T-helper 1 cell treated with Interleukin-12 subunit alpha and Interleukin-12 subunit beta and Interleukin-4 antibody, amounts not matched to agents 30 μg/mL and 1 μg/mL, for 36 hours (primary cell): ENCODE measurements at regions not wholly inside any gene's neighbourhood (a gene's known extent, or its start where the extent isn't known, plus 50 kb on each side); places are given as distances from the start of the nearest gene placed in this dataset.

Source experiments
- H3K27ac Mint-ChIP-seq: one replicate; pipeline ENCODE4 v1.8.0; 2021; ENCODE audit warnings: mild to moderate bottlenecking, mixed read lengths
- H3K27me3 Mint-ChIP-seq: one replicate; pipeline ENCODE4 v1.8.0; 2021; ENCODE audit warnings: low read depth, mixed read lengths
- H3K36me3 Mint-ChIP-seq: one replicate; pipeline ENCODE4 v1.8.0; 2021; ENCODE audit warnings: low read depth, mixed read lengths
- H3K4me1 Mint-ChIP-seq: one replicate; pipeline ENCODE4 v1.8.0; 2021; ENCODE audit warnings: low read depth, mixed read lengths
- H3K4me3 Mint-ChIP-seq: one replicate; pipeline ENCODE4 v1.8.0; 2021; ENCODE audit warnings: mild to moderate bottlenecking, moderate library complexity, mixed read lengths
- H3K9me3 Mint-ChIP-seq: one replicate; pipeline ENCODE4 v1.8.0; 2021; ENCODE audit warnings: mixed read lengths

DNA sequence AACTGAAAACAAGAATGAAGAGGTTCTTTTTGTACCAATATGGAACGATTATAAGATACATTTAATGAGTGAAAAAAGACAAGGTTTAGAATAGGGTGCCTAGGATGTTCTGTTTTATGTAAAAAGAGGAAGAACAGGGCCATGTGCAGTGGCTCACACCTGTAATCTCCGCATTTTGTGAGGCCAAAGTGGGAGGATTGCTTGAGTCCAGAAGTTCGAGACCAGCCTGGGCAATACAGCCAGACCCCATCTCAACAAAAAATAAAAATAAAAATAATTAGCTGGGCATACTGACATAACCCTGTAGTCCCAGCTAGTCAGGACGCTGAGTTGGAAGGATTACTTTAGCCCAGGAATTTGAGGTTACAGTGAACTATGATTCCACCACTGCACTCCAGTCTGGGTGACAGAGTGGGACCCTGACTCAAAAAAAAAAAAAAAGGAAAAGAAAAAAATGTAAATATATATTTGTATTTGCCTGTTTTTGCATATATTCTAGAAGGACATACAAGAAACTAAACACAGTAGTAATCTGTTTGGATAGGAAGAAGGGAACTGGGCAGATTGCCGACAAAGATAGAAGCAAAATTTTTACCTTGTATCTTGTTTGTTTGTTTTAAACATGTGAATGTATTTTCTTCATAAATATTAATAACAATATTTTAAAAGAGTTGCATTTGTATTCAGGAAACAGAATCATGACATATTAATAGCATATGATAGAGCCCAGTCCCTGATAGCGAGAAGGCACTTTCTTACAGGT lies 174.3 kb downstream of the SOX2 start:
- H3K27ac Mint-ChIP-seq: no peak overlapping the region
- H3K36me3 Mint-ChIP-seq: no peaks in the 10 kb centered on the region
- no peaks in the 10 kb centered on the region for H3K27me3 Mint-ChIP-seq
- H3K4me1 Mint-ChIP-seq: no peaks in the 10 kb centered on the region
- no peaks in the 10 kb centered on the region for H3K9me3 Mint-ChIP-seq
- no peak overlapping the region for H3K4me3 Mint-ChIP-seq

DNA sequence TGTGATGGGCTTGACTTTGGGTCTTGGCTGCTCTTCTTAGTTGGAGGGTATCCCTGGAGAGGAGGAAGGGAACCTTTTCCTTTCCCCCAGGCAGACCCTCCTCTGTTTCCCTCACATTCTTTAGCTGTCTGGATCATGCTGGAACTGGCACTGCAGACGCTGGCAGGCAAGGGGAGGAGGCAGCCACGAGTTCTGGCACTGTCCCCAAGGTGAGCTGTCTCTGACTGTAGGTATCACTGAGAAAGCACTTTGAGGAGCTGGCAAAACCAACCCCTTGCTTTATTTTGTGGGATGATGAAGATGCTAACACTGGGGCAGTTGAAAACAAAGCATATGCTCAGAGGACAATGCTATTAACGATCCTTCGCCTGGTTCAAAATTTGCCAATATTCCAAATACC lies 175.0 kb downstream of the SOX2 start:
- Mint-ChIP-seq H3K27ac (no peak overlapping the region), H3K4me3 (no peak overlapping the region), H3K27me3 (no peaks in the 10 kb centered on the region), H3K9me3 (no peaks in the 10 kb centered on the region), H3K36me3 (no peaks in the 10 kb centered on the region), H3K4me1 (no peaks in the 10 kb centered on the region)

DNA sequence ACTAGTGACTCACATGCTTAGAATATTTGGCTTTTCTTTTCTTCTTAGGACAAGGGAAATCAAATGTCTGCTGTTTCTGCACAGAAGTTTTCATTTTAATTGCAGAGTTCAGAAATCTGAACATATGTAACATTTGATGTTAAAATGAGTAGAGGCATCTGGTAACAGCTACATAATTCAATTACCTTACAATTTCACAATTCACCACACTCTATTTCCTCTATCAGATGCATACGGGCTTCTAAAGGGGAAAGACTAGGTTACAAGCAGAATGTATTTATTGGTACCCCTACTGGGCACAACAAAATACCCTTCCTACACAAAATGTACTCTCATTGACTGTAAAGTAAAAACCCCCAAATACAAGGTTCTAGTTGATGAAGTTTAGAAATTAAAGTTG lies 176.0 kb downstream of the SOX2 start:
- H3K4me1 Mint-ChIP-seq: no peaks in the 10 kb centered on the region
- no peaks in the 10 kb centered on the region for H3K36me3 Mint-ChIP-seq
- no peaks in the 10 kb centered on the region for H3K9me3 Mint-ChIP-seq
- no peak overlapping the region for H3K27ac Mint-ChIP-seq
- no peak overlapping the region for H3K4me3 Mint-ChIP-seq
- H3K27me3 Mint-ChIP-seq: no peaks in the 10 kb centered on the region

DNA sequence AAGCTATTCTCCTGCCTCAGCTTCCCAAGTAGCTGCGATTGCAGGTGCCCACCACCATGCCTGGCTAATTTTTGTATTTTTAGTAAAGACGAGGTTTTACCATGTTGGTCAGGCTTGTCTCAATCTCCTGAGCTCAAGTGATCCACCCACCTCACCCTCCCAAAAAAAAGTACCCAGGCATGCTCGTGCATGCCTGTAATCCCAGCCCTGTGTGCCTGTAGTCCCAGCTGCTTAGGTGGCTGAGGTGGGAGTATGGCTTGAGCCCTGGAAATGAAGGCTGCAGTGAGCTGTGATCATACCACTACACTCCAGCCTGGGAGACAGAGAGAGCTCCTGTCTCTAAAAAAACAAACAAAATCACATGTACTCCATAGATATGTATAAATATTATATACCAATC lies 176.5 kb downstream of the SOX2 start:
- H3K27ac Mint-ChIP-seq: no peak overlapping the region
- no peak overlapping the region for H3K4me3 Mint-ChIP-seq
- no peaks in the 10 kb centered on the region for H3K9me3 Mint-ChIP-seq
- no peaks in the 10 kb centered on the region for H3K27me3 Mint-ChIP-seq
- H3K4me1 Mint-ChIP-seq: no peaks in the 10 kb centered on the region
- H3K36me3 Mint-ChIP-seq: no peaks in the 10 kb centered on the region

DNA sequence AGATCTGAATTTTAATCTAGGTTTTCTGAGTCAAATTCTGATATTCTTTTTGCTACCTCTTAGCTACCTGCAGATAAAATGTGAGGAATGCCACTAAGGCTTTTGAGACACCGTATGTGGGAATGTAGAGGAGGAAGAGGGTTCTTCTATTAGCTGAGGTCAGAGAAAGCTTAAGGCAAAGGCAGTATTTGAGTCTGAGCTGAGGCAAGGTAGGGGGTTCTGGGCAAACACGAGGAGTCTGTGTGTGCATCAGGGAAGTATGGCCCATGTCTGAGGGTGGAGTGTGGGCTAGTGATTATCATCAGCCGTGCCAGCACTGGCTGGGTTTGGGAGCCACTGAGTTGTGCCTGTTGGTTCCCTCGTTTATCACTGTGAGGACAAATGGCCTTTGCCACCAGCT lies 181.1 kb downstream of the SOX2 start:
- no peaks in the 10 kb centered on the region for H3K4me1 Mint-ChIP-seq
- H3K36me3 Mint-ChIP-seq: no peaks in the 10 kb centered on the region
- no peaks in the 10 kb centered on the region for H3K9me3 Mint-ChIP-seq
- H3K4me3 Mint-ChIP-seq: no peak overlapping the region
- no peaks in the 10 kb centered on the region for H3K27me3 Mint-ChIP-seq
- no peak overlapping the region for H3K27ac Mint-ChIP-seq

DNA sequence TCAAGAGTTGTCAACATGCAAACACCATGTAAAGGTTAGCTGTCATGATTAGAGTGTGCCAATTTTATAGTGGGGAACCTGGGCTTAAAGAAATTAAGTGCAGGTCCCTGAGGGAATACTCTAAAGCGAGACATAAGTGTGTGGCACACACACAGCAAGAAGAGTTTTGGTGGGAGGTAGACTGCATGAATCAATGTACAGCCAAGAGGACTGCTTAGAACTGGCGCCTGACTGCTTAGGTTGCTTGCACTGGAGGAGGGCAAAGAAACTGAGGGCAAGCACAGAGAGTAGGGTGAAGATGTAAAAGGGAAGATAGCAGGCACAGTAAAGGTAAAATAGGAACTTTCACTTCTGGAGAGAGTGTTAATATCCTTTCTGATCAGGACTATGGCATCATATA lies 184.9 kb downstream of the SOX2 start:
- Mint-ChIP-seq H3K27me3 (no peaks in the 10 kb centered on the region), H3K27ac (no peak overlapping the region), H3K36me3 (no peaks in the 10 kb centered on the region), H3K4me3 (no peak overlapping the region), H3K4me1 (no peaks in the 10 kb centered on the region), H3K9me3 (no peaks in the 10 kb centered on the region)

DNA sequence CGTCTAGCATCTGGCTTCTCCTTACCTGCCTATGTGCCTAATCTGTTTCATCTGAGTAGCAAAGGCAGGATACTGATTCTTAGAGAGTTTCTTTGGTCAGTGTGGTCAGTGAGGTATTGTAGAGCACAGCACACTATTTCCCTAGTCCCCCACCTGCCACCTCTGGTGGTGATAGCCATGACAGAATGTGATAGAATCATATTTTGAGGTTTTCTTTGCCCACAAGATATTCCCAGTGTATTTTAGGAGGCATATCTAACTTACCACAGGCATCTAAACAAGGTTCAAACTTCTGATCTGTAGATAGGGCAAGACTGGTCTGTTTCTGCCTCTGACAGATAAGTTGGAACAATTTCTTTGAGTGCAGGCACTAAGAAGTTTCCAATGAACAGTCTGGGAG lies 188.0 kb downstream of the SOX2 start:
- Mint-ChIP-seq H3K27ac (no peak overlapping the region), H3K27me3 (no peaks in the 10 kb centered on the region), H3K4me3 (no peak overlapping the region), H3K36me3 (no peaks in the 10 kb centered on the region), H3K4me1 (no peaks in the 10 kb centered on the region), H3K9me3 (no peaks in the 10 kb centered on the region)

DNA sequence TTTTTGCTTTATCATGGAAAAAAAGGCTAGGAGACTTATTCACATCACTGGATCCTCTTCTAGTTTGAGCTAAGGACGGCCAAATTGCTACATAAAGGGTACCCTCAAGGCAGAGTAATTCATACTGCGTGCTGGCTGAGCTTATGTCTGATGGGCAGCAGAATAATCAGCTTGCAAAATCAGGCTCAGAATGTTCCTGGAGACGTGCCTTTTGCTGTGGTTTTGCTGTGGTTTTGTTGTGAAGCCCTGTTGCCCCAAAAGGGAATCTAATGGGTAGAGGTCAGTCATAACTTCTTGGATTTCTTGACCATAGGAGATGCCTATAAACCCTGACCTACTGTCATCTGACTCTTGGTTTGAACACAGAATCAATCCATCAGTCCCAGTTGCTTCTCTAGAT lies 189.9 kb downstream of the SOX2 start:
- H3K27me3 Mint-ChIP-seq: no peaks in the 10 kb centered on the region
- no peaks in the 10 kb centered on the region for H3K4me1 Mint-ChIP-seq
- no peaks in the 10 kb centered on the region for H3K9me3 Mint-ChIP-seq
- H3K36me3 Mint-ChIP-seq: no peaks in the 10 kb centered on the region
- H3K4me3 Mint-ChIP-seq: no peak overlapping the region
- H3K27ac Mint-ChIP-seq: no peak overlapping the region

DNA sequence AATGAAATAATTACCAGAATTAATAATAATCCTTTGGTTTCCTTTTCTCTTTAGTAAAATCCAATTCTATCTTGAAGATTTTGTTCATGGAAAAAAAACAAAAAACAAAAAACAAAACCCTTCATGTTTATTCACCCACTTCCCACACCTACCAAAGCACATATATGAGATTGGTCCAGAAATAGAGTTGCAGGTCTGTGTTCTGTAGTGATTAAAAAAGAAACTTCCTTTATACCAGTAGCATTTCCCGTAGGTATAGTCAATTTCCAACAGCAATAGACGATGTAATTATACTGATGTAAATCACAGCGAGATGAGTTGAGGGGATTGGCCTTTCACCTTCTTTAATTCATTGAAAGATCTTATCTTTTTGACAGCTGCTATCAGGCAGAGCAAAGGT lies 194.6 kb downstream of the SOX2 start:
- Mint-ChIP-seq H3K9me3 (no peaks in the 10 kb centered on the region), H3K36me3 (no peaks in the 10 kb centered on the region), H3K4me3 (no peak overlapping the region), H3K27me3 (no peaks in the 10 kb centered on the region), H3K4me1 (no peaks in the 10 kb centered on the region), H3K27ac (no peak overlapping the region)

DNA sequence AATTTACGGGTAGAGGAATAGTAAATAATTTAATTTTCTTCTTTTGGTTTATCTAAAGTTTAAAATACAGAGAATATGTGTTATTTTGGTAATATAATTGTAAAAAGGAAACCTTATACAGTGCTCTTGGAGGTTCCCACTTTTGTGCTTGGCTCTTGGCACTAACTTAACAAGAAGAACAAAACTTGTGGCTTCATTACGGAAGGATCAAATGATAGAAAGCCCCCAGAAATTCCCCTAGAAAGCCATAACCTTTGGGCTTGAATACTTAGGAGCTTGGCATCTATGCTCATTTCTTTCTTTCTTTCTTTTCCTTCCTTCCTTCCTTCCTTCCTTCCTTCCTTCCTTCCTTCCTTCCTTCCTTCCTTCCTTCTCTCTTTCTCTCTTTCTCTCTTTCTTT lies 197.5 kb downstream of the SOX2 start:
- H3K9me3 Mint-ChIP-seq: no peaks in the 10 kb centered on the region
- no peaks in the 10 kb centered on the region for H3K27me3 Mint-ChIP-seq
- no peaks in the 10 kb centered on the region for H3K36me3 Mint-ChIP-seq
- no peaks in the 10 kb centered on the region for H3K4me1 Mint-ChIP-seq
- H3K4me3 Mint-ChIP-seq: no peak overlapping the region
- no peak overlapping the region for H3K27ac Mint-ChIP-seq

DNA sequence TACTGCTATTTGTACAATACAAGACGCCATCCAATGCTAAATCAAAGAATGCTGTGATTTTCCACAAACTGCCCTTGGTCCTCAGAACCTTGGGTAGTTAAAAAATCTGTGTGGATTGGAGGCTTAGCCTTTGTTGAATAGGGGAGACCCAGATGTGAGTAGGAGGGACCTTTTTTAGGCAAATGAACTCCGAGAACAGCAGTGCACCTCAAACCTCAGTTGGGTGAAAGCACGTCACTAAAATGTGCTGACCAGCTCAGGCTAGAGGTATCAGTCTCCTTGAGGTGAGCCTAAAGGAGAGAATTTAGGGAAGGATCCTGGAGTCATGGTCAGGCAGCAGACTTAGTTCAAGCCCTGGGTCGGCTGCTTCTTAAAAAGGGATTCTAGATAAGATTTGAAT lies 200.7 kb downstream of the SOX2 start:
- Mint-ChIP-seq H3K9me3 (no peaks in the 10 kb centered on the region), H3K36me3 (no peaks in the 10 kb centered on the region), H3K4me3 (no peak overlapping the region), H3K4me1 (no peaks in the 10 kb centered on the region), H3K27ac (no peak overlapping the region), H3K27me3 (no peaks in the 10 kb centered on the region)

DNA sequence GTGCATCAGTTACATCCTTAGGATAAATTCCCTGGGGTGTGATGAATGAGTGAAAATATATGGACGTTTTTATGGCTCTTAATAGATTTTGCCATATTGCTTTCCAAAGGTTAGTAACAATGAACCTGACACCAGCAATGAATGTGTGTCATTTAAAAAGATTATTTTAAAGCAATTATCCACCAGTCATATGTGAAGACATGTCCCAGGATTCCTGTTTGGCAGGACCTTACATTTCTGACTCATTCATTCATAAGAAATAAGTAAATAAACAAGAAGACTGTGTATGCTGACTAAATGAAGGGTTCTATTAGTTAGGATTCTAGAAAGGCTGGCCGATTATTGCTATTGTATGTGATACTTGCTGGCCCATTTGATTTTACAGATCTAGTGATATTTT lies 201.5 kb downstream of the SOX2 start:
- no peaks in the 10 kb centered on the region for H3K36me3 Mint-ChIP-seq
- no peaks in the 10 kb centered on the region for H3K27me3 Mint-ChIP-seq
- H3K4me1 Mint-ChIP-seq: no peaks in the 10 kb centered on the region
- H3K9me3 Mint-ChIP-seq: no peaks in the 10 kb centered on the region
- no peak overlapping the region for H3K27ac Mint-ChIP-seq
- no peak overlapping the region for H3K4me3 Mint-ChIP-seq

DNA sequence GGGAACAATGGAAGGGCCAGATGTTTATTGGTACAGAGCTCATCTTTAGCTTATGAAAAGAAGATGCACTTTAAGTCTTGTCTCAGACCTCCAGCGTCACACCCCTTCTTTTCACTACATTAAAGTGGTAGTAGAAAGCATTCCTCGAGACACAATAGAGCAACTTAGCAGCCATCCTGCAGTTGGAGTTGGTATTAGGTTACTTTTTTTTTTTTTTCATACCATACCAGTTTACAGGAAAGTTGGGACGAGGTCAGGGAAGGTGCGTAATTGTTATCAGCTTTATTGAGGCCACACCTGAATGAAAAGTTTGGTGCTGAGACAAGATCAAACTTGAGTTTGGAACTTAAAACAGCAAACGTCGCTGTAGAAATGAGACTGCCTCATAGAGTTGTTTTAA lies 203.8 kb downstream of the SOX2 start:
- Mint-ChIP-seq H3K4me3 (no peak overlapping the region), H3K9me3 (no peaks in the 10 kb centered on the region), H3K36me3 (no peaks in the 10 kb centered on the region), H3K4me1 (no peaks in the 10 kb centered on the region), H3K27ac (no peak overlapping the region), H3K27me3 (no peaks in the 10 kb centered on the region)

DNA sequence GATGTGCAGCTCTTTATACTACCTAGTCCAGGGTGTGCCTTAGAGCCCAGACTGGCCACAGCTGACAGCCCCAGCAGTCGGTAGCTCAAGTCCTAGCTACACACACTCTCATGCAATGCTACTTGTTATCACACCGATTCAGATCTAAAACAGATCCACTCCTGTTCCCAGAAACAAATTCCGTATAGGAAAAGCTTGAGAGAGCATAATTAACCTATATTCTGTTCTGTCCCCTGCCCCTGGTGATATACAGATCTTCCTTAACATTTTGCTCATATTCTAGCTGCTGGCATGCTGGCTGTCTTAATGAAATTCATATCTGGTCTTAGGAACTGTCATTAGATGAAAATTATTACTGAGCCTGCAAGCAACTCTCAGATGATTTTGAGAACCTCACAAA lies 204.3 kb downstream of the SOX2 start:
- Mint-ChIP-seq H3K27me3 (no peaks in the 10 kb centered on the region), H3K36me3 (no peaks in the 10 kb centered on the region), H3K27ac (no peak overlapping the region), H3K9me3 (no peaks in the 10 kb centered on the region), H3K4me3 (no peak overlapping the region), H3K4me1 (no peaks in the 10 kb centered on the region)

DNA sequence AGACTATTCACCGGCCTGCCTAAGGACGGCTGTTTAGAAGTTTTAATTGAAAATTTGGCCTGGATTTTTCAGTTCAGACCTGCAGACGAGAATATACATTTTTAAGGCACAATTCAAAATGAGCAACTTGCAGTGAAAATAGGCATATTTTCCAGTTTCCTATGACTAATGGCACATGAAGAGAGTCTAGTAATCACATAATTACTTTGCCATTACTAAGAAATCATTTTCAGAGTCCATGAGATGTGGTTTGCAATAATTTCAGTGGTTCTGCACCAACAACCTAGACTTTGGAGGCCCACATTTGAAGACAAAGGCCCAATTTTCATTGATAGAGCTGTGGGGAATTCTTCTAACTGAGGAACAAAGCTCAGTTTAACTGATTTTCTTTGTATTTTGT lies 205.3 kb downstream of the SOX2 start:
- Mint-ChIP-seq H3K36me3 (no peaks in the 10 kb centered on the region), H3K4me1 (no peaks in the 10 kb centered on the region), H3K9me3 (no peaks in the 10 kb centered on the region), H3K27me3 (no peaks in the 10 kb centered on the region), H3K27ac (no peak overlapping the region), H3K4me3 (no peak overlapping the region)

DNA sequence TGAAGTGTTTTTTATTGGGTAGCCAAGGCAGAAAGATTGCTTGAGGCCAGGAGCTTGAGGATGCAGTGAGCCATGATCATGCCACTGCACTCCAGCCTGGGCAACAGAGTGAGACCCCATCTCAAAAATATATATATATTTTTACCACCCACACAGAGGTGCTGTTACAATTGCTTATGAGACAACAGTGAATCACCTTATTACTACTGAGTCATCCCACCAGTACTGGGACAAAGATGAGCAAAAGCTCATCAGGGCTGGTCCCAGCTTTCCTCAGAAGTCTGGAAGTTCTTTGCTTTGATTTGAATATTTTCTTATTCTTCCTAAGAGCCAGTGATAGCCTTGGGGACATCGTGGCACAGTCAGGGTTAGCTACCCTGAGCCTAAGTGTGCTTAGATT lies 207.7 kb downstream of the SOX2 start:
- Mint-ChIP-seq H3K4me1 (no peaks in the 10 kb centered on the region), H3K27me3 (no peaks in the 10 kb centered on the region), H3K36me3 (no peaks in the 10 kb centered on the region), H3K9me3 (peaks cover 2% of the 10 kb centered on the region), H3K4me3 (no peak overlapping the region), H3K27ac (no peak overlapping the region)
